GM18861 (cell line): ENCODE measurements at regions not wholly inside any gene's neighbourhood (a gene's known extent, or its start where the extent isn't known, plus 50 kb on each side); places are given as distances from the start of the nearest gene placed in this dataset.
A peak's percentile ranks its signal among the peaks of the same experiment; 100 is the strongest.
"Not testable (repeated sequence)": the region's sequence is repeated elsewhere in the genome, so short reads cannot be mapped to it uniquely, and the experiment has no call there.

Source experiments
- ATAC-seq: cut with Tn5 transposase; IDR thresholded peaks from one replicate; pipeline ENCODE4 v1.9.1; 2021; ENCODE audit not compliant: unreplicated experiment

DNA sequence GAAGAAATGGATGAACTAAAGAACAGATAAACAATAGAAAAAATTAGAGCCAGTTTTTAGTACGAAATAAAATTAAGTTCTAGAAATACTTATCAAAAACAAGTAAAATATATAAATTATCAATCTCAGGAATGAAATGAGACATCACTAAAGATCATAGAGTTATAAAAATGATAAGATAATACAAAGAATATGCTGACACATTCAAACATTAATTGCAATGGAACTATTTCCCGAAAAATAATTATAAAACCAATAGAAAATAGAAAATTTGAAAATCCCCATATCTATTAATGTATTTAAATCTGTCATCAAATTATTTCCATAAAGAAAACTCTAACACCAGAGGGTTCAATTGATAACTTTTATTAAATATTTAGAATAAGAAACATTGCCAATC is 458.1 kb upstream of the MBL2 start:
- no peak for ATAC-seq

DNA sequence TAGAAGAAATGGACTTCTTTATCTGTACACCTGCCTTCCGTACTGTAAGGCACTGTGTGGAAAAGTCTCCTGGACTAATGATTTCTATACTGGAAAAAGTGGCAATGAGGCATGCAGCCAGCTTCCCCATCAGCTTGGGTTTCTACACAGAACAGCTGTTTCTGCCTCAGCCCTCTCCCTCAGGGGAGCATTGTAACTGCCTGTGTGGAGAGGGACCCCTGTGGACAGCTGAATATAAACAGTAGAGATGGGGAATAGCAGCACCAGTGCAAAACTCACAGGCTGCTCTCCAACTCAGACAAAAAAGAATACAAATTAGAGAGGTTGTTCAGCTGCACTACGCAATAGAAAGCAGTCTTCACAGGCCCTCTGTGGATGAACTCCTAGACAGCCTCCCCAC is 451.3 kb upstream of the MBL2 start:
- ATAC-seq: no peak

DNA sequence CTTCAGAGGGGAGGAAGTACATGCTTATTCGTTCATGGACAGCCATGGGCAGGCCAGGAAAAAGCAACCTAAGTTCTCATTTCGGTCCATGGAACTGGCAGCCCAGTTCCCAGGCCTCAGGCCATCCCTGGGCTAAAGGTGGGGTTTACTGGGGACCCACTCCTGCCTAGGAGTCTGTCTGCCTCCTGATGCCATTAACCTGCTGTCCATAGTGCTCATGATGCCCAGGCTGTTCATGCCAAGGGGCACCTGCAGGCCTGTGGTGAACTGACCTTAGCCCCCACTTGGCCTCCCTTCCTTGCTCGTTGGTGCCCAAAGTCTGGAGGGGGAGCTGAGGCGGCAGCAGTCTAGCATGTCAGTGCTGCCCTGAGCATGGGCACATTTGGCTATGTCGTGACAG is 450.2 kb upstream of the MBL2 start:
- no peak for ATAC-seq

DNA sequence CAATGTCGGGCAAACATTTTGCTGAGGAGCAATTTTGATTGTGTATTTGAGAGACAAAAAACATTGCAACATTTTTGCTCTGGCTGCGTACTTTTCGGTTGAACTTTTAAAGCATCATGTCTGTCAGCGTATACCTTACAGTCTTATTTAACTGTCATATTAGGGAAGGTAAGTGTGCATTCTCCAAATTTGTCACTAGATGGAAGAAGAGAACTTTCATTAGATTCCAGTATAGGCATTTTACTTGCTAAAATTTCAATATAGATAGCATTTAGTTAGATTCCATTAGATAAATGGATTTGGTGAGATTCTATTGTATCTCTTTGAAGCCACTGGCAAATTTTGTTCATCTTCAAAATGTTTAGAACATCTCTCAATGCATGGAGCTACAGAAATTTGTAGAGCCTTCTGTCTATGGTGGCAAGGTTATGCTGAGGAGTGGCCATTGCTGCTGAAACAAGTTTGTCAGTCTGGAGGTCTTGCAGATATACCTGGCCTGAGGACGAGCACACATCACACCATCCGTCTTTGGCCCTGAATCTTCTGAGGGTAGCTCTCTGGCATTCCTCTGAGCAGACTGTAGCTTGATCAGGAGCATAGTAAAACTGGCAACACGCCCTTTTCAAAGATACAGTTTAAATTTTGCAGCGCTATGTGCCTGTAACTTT is 437.5 kb upstream of the MBL2 start:
- ATAC-seq: no peak

DNA sequence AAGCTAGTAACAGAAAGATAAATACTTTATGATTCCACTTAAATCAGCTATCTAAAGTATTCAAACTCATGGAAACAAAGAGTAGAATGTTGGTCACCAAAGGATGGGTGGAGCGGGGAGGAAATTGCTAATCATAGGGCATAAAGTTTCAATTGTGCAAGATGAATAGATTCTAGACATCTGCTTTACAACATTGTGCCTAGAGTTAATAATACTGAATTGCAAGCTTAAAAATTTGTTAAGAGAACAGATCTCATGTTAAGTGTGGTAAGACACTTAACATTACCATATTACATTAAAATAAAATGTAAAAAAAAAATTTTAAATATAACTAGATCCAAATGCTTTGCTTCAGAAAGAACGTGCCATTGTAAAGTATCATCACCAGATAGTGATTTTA is 411.1 kb upstream of the MBL2 start:
- ATAC-seq: no peak

DNA sequence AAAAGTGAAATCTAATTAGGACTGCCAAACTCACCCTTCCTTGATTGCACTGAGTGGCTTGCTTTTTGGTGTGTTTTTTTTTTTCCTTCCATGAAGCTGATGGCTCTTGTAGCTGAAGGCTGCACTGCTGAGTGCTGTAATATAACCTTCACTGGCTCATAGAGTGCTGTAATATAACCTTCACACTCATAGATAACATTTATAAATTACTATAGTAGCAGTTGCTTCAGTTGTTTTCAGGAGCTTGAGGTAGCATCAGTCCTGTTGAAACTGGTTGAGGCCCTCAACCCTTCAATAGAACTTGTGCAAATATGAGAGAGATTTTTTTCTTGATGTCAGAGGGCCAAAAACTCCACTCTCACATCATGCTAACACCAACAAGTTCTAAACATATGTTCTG is 404.9 kb upstream of the MBL2 start:
- ATAC-seq: no peak

DNA sequence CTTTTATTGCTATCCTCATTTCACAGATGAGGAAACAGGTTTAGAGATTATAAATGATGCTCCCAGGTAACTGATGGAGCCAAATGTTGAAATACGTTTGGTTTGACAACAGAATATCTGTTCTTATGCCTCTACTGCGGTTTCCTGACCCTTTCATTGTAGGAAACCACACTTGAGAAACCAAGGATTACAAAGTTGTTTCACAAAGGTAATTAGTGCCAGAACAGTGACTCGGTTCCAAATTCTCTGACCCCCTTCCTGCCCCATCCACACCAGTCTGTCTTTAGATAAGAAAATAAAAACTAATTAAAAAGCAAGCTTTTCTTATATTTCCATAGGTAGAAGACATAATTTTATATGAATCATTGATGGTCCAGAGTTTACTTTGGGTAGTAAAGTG is 393.7 kb upstream of the MBL2 start:
- ATAC-seq: no peak

DNA sequence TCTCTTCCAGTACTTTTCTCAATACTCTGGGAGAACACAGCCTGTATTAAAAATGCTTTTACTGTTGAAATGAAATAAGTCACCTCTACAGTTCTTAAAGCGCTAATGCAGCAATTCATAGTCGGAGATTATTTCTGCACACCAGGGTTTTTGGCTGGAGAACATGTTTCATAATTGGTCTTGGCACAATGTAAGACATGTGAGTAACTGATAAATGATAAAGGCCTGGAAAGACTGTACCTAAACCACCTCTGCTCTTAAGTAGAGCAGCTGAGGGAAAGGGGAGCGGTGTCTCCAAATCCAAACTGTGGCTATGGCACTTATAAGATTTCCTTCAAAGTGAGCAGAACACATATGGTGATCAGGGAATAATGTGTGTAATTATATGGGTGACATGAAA is 390.3 kb upstream of the MBL2 start:
- no peak for ATAC-seq

DNA sequence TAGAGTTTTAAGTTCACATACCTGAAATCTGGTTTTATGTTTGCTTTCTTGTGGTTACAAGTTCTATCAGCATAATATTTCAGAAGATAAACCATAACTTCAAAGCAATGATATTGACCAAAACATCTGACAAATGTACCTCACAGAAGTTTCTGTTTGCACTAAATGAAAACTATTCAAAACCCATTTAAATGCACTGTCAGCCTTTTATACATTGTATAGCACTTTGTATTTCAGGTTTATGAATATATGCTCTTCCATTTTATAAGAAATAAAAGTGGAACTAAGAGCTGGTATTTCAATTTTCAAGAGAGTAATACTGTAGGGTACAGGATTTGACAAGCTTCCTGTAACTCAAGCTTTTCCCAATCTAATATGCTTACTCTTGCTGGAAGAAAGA is 388.6 kb upstream of the MBL2 start:
- no peak for ATAC-seq

DNA sequence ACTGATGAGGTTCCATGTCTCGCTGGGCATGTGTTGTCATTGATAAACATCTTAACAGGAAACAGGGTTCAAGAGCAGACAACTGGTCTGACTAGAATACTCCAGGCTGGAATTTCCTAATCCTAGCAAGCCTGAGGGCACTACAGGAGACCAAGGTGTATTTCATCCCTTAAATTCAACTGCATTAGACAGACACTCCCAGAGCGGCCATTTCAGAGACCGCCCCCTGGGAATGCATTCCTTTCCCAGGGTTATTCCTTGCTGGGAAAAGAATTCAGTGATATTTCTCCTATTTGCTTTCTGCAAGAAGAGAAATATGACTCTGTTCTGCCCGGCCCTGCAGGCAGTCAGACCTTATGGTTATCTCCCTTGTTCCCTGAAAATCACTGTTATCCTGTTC is 383.1 kb upstream of the MBL2 start:
- ATAC-seq: not testable (repeated sequence)

DNA sequence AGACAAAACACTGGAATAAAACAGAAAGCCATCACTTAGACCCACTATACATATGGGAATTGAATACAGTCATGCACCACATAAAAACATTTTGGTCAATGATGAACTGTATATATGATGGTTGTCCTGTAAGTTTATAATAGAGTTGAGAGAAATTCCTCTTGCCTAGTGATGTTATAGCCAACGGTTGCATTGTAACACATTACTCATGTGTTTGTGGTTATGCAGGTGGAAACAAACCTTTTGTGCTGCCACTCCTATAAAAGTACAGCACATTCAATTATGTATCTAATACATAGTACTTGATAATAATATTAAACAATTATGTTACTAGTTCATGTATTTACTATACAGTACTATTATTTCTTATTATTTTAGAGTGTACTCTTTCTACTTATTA is 381.2 kb upstream of the MBL2 start:
- ATAC-seq: no peak

DNA sequence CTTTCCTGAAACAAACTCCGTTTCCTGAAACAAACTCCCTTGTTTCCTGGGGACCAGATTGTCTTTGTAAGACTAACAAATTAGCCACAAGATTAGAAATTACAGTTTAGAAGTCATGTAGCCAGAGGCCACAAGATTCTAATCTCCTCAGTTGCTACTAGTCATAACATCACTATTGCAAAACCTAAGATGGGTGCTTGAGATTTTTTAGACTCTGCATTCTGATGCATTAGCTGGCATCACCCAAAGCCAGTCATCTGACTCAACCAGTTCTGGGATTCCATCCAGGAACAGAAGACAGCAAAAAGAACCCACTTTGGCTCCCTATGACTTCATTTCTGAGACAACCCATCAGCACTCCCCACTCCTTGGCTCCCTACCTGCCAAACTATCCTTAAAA is 367.9 kb upstream of the MBL2 start:
- ATAC-seq: no peak

DNA sequence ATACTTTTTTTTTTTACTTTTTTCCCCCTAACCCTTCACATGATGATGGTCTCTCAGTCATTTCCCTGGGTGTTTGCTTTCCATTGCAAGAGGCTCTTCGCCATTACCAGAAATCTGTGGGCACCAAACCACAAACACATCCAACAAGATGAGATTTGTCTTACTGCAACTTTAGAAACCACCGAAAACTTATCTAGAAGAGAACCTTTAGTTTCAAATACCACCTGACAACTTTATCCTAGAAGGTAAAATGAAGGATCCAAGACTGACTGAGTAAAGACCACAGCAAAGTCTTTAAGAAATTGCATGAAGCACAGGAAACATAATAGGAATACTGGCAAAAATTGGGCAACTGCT is 363.3 kb upstream of the MBL2 start:
- no peak for ATAC-seq

DNA sequence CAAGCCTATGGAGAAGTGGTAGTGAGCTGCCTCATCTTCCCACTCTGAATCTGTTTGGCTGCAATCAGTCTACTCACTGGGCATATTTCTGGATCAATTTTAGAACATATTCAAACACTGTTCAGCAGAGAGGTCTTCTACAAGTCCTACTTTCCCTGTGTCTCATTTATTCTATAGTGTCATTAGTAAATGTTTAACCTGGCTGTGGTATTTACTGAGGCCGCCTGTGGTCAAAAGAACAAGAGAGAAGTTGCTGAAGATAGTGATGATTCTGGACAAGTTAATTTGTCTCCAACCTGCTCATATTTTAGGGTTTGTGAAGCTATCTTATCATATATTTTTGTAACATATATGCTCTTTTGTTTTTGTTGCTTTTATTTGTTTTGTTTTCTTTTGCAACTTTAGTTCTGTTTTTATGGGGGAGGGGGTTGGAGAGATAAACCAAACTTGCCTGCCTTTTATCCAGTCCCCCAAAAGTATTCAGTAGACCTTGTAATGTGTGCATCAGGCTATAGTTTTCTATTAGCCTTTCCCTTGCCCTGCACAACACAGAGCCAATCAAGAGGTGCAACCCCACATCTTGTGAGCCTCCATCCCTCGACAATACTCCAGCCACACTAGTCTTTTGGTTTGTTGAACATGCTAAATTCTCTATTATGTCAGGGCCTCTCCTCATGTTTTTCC is 362.8 kb upstream of the MBL2 start:
- peak; percentile 79 for ATAC-seq

DNA sequence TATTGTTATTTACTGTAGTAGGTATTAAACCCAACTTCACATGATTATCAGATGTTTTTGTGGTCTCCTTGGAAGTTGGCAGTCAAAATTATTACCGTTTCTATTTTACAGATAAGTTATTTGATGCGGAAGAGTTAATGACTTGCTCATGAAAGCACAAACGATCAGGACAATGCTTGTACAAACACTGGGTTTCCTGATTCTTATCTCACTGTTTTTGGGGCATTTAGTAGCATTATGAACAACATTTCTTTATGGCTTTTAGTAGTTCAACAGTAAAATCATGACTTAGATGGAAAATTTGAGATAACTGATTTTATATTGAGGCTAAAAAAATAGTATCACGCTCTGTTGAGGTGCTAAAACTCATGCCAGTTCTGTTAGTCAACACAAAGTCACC is 361.5 kb upstream of the MBL2 start:
- ATAC-seq: no peak

DNA sequence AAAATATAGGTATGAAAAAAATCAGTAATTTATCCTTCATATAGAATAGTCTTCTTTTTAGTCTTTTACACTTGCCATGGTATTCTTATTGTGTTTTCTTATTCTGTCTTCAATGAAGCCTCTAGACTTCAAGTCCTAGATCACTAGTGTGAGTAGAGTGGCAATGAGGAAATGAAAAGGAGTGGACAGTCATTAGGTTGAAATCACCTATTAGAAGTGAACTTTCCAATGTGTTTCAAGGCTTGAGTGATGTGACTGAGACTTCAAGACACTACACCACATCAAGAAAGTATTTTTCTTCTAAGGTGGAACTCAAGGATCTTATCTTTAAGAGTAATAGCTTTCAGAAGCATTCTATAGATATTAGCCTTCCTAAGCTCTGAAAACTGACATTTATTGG is 357.8 kb upstream of the MBL2 start:
- no peak for ATAC-seq

DNA sequence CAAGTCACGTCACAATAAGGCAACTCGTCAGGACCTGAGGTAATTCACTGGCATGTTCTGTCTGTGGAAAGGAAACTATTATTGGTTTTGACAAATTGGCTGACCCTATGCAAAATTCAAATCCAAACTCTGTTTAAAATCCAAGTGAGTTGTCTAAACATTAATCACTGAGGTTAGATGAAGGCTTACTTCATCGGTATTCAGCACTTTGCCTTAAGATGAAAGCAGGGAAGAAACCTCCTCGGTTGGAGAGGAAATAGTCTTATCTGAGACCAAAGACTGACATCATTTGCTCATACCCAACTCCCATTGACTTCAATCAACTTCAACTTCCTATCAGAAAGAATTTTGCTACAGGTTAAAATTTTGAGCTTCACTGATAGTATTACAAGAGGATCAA is 355.1 kb upstream of the MBL2 start:
- no peak for ATAC-seq

DNA sequence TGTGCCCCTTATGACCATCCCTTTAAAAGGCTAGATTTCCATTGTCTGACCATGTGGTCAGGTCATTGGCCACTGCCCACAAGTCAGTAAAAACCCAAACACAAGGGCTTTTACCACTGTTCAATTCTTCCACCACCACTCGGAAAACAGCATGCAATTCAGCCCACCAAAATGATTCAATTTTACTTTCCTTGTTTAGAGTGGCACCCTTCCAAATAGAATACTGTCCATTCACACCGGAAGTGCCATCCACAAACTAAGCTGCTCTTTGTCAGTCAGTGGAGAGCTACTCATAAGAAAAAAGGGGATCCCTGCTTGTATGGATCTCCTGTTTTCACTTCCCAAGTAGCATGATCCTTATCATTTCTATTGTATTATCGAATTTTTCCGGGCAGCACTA is 350.7 kb upstream of the MBL2 start:
- ATAC-seq: no peak

DNA sequence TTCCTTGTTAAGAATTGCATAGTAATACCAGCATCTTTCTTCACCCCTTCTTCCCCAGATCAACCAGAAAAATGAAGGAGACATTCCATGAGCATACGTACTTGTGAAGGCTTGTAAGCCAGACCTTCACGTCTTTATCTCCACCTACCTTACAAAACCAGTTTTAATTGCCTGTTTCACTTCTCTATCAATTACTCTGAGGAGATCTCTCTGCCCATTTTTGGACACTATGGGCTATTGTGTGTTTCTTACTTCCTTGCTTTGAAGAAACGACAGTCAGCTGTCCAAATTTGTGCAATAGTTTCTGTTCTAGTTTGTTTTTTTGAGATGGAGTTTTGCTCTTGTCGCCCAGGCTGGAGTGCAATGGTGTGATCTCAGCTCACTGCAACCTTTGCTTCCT is 349.7 kb upstream of the MBL2 start:
- ATAC-seq: no peak

DNA sequence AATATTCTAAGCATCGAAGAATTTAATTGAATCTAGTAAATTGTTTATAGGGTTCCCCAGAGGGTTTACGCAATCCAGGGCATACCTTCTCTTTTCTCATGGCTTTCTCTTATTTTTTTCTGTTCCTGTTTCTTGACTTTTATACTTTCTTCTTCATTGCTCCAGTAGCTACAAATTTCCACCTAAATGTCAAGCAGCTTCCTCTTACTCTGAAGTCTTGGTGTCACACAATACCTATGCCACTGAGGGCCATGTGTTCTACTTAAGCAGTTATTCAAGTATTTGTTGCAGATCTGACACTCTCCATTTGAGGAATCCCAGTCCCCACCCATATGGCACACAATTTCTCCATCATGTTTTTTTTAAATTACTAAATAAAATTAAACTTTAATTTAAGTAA is 343.1 kb upstream of the MBL2 start:
- ATAC-seq: no peak

DNA sequence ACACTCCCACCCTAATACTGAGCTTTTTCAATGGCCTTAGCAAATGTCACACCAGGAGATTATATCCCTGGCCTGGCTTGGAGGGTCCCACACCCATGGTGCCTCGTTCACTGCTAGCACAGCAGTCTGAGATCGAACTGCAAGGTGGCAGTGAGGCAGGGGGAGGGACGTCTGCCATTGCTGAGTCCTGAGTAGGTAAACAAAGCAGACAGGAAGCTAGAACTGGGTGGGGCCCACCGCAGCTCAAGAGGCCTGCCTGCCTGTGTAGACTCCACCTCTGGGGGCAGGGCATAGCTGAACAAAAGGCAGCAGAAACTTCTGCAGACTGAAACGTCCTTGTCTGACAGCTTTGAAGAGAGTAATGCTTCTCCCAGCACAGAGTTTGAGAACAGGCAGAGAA is 338.9 kb upstream of the MBL2 start:
- no peak for ATAC-seq

DNA sequence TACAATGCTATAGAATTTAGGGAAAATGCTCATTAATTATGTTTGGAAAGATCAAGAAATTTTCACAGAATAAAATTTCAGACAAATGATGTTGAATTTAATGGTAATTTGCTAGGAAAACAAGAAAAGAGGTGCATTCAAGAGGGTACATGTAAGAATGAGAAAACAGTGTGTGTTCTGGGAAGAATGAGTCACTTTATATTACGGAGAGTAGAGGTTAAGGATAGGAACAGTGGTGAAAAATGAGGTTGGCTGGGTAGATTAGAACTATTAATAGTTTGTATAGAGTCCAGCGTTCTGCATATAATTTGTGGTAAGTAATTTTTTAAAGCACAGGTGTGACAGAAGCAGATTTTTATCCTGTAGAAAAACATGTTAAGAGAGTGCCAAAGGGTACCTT is 336.7 kb upstream of the MBL2 start:
- ATAC-seq: no peak

DNA sequence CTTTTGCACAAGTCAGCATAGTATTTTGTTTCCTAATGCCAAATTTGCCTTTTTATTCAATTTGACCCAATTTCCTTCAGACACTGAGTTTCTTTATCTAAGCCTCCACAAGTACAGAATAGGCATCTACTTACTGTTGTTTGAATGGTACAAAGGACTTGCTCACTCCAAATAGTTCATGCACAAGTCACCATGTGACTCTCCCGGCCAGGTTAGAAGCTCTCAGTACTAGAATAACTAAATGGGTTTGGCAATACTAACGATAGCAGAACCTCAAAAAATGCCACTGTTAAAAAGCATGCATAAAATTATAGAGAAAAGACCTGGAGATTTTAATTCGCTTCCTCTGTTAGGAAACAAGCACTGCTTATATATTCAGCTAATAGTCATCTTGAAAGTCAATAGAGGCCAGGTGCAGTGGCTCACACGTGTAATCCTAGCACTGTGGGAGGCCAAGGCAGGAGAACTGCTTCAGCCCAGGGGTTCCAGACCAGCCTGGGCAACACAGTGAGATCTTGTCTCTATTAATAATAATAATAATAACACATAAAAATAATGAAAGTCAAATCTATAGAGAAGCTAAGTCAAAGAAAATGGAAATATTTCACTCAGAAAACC is 335.8 kb upstream of the MBL2 start:
- ATAC-seq: no peak
